Type B pancreatic cell (in vitro differentiated cells): ENCODE measurements at regions not wholly inside any gene's neighbourhood (a gene's known extent, or its start where the extent isn't known, plus 50 kb on each side); places are given as distances from the start of the nearest gene placed in this dataset.

Experiments used
- DNase-seq: peaks from one replicate; pipeline ENCODE4 v3.0.0; 2021; ENCODE audit warnings: mixed read lengths; ENCODE audit not compliant: unreplicated experiment; ENCODE audit errors: extremely low spot score
- H3K27ac Mint-ChIP-seq: 2 replicates; pipeline ENCODE4 v1.8.0; 2021; ENCODE audit warnings: mild to moderate bottlenecking, mixed read lengths
- H3K27me3 Mint-ChIP-seq: 2 replicates; pipeline ENCODE4 v1.8.0; 2021; ENCODE audit warnings: mixed read lengths
- H3K36me3 Mint-ChIP-seq: 2 replicates; pipeline ENCODE4 v1.8.0; 2021; ENCODE audit warnings: mixed read lengths
- H3K4me1 Mint-ChIP-seq: one replicate; pipeline ENCODE4 v1.8.0; 2021; ENCODE audit warnings: mixed read lengths; ENCODE audit not compliant: unreplicated experiment
- H3K4me3 Mint-ChIP-seq: 2 replicates; pipeline ENCODE4 v1.8.0; 2021; ENCODE audit warnings: mild to moderate bottlenecking, mixed read lengths
- H3K9me3 Mint-ChIP-seq: 2 replicates; pipeline ENCODE4 v1.8.0; 2021; ENCODE audit warnings: mixed read lengths
- CTCF ChIP-seq: fragments of 200-600 bp; sonication (generic); conservative IDR thresholded peaks from 2 replicates; pipeline ENCODE4 v1.5.0; 2021; ENCODE audit warnings: antibody characterized with exemption, mild to moderate bottlenecking

GRCh38 chr17:13765701-13766100 lies 164.0 kb upstream of the HS3ST3A1 start:
- DNase-seq = no peak
- no peak for TF ChIP-seq CTCF
- Mint-ChIP-seq H3K9me3 (peaks cover 17% of the 10 kb centered on the region), H3K27ac (peak overlapping the region; percentile 77), H3K4me3 (peak overlapping the region; percentile 58), H3K27me3 (peaks cover 3% of the 10 kb centered on the region), H3K36me3 (no peaks in the 10 kb centered on the region), H3K4me1 (peaks cover 4% of the 10 kb centered on the region)

- Mint-ChIP-seq H3K9me3 (peaks cover 35% of the 10 kb centered on the region), H3K4me3 (no peak overlapping the region), H3K27ac (no peak overlapping the region), H3K27me3 (no peaks in the 10 kb centered on the region), H3K4me1 (peaks cover 4% of the 10 kb centered on the region), H3K36me3 (no peaks in the 10 kb centered on the region)
- no peak for TF ChIP-seq CTCF
- no peak for DNase-seq
Measured at GRCh38 chr17:13770702-13771101, 169.0 kb upstream of the HS3ST3A1 start.

GRCh38 chr17:13775450-13775849 lies 173.7 kb upstream of the HS3ST3A1 start:
- Mint-ChIP-seq H3K27ac (peak overlapping the region; percentile 81), H3K4me3 (no peak overlapping the region), H3K27me3 (no peaks in the 10 kb centered on the region), H3K36me3 (no peaks in the 10 kb centered on the region), H3K4me1 (peaks cover 13% of the 10 kb centered on the region), H3K9me3 (peaks cover 32% of the 10 kb centered on the region)
- no peak for TF ChIP-seq CTCF
- DNase-seq = no peak

- no peaks in the 10 kb centered on the region for H3K27me3 Mint-ChIP-seq
- TF ChIP-seq CTCF = no peak
- H3K9me3 Mint-ChIP-seq = peaks cover 31% of the 10 kb centered on the region
- peaks cover 13% of the 10 kb centered on the region for H3K4me1 Mint-ChIP-seq
- peak overlapping the region; percentile 5 for H3K4me3 Mint-ChIP-seq
- H3K27ac Mint-ChIP-seq = peak overlapping the region; percentile 81
- no peaks in the 10 kb centered on the region for H3K36me3 Mint-ChIP-seq
- DNase-seq = no peak
Measured at GRCh38 chr17:13776027-13776551, 174.4 kb upstream of the HS3ST3A1 start.

GRCh38 chr17:13777003-13777402 lies 175.3 kb upstream of the HS3ST3A1 start:
- no peak overlapping the region for H3K27ac Mint-ChIP-seq
- TF ChIP-seq CTCF = no peak
- H3K4me1 Mint-ChIP-seq = peaks cover 13% of the 10 kb centered on the region

More at GRCh38 chr17:13777003-13777402, 175.3 kb upstream of the HS3ST3A1 start:
- H3K27me3 Mint-ChIP-seq = no peaks in the 10 kb centered on the region
- no peaks in the 10 kb centered on the region for H3K36me3 Mint-ChIP-seq
- H3K4me3 Mint-ChIP-seq = no peak overlapping the region
- DNase-seq = no peak
- peaks cover 28% of the 10 kb centered on the region for H3K9me3 Mint-ChIP-seq
